Panc1 (cell line): ENCODE measurements at regions not wholly inside any gene's neighbourhood (a gene's known extent, or its start where the extent isn't known, plus 50 kb on each side); places are given as distances from the start of the nearest gene placed in this dataset.

Experiments
- ATAC-seq: fragments of 200-7000 bp; cut with Tn5 transposase; 2 replicates; pipeline ENCODE4 v1.9.1; 2020; ENCODE audit warnings: mild to moderate bottlenecking, moderate library complexity
- BruUV-seq: library from RNA; stranded (reverse); fragments of 400-500 nt; replicated peaks from 2 replicates; lab custom pipeline; 2021; lab: Mats Ljungman, UMichigan
- CTCF ChIA-PET: fragments of 300-600 bp; sonication (Branson Sonifier 250); formaldehyde crosslinking; loops from one replicate; lab custom pipeline; 2022; ENCODE audit warnings: antibody characterized with exemption; lab: Charles Lee
- POLR2A ChIA-PET: fragments of 300-600 bp; sonication (Branson Sonifier 250); formaldehyde crosslinking; loops from one replicate; lab custom pipeline; 2022; ENCODE audit warnings: antibody characterized with exemption; lab: Charles Lee
- DNase-seq: peaks from one replicate; pipeline ENCODE4 v3.0.0-alpha.2; 2010; ENCODE audit warnings: low read depth, low spot score
- H3K27ac ChIP-seq: 2 replicates; pipeline ENCODE4 v1.5.1; 2011; ENCODE audit warnings: mild to moderate bottlenecking, low read length, inconsistent platforms
- H3K27me3 ChIP-seq: fragments of 200-500 bp; sonication (Bioruptor generic); 2 replicates; pipeline ENCODE4 v1.6.0; 2014; ENCODE audit warnings: low read length, inconsistent platforms; ENCODE audit not compliant: control insufficient read depth, insufficient read depth
- H3K36me3 ChIP-seq: fragments of 200-500 bp; sonication (Bioruptor generic); 2 replicates; pipeline ENCODE4 v1.5.1; 2014; ENCODE audit warnings: inconsistent platforms, mild to moderate bottlenecking, low read length, moderate library complexity; ENCODE audit not compliant: control insufficient read depth, insufficient read depth
- H3K4me1 ChIP-seq: 2 replicates; pipeline ENCODE4 v1.5.1; 2011; ENCODE audit warnings: inconsistent platforms, mild to moderate bottlenecking, low read length, moderate library complexity; ENCODE audit not compliant: control insufficient read depth, insufficient read depth
- H3K4me3 ChIP-seq, 2 experiments: 2 replicates each; pipeline ENCODE4 v1.5.1; 2011 to 2012; ENCODE audit warnings: low read depth in 2 of 2, low read length in 2 of 2, mild to moderate bottlenecking in 2 of 2, inconsistent platforms in 1 of 2, moderate library complexity in 1 of 2
- H3K9me3 ChIP-seq: fragments of 200-500 bp; sonication (Bioruptor generic); 2 replicates; pipeline ENCODE4 v1.5.1; 2014; ENCODE audit warnings: low read depth, mild to moderate bottlenecking, inconsistent platforms, low read length, moderate library complexity; ENCODE audit not compliant: control insufficient read depth, insufficient read depth
- CTCF ChIP-seq: fragments of 450-650 bp; IDR thresholded peaks from 2 replicates; pipeline ENCODE4 v1.5.1; 2017; ENCODE audit warnings: mild to moderate bottlenecking
- POLR2AphosphoS5 ChIP-seq: IDR thresholded peaks from 2 replicates; pipeline ENCODE4 v1.6.1; 2012; ENCODE audit warnings: mild to moderate bottlenecking, low read depth, low read length, moderate library complexity
- REST ChIP-seq, 2 experiments: IDR thresholded peaks; 2 replicates each; pipeline ENCODE4 v1.6.1; 2011 to 2012; ENCODE audit warnings: low read depth in 2 of 2, control low read depth in 1 of 2, low read length in 1 of 2, mild to moderate bottlenecking in 1 of 2, moderate library complexity in 1 of 2; ENCODE audit not compliant: insufficient read depth in 1 of 2
- SIN3A ChIP-seq: IDR thresholded peaks from 2 replicates; pipeline ENCODE4 v1.6.1; 2012; ENCODE audit warnings: low read depth, mild to moderate bottlenecking, low read length, moderate library complexity, borderline replicate concordance; ENCODE audit not compliant: insufficient read depth
- TCF7L2 ChIP-seq: IDR thresholded peaks from 2 replicates; pipeline ENCODE4 v1.6.1; 2011; ENCODE audit warnings: mild to moderate bottlenecking, low read depth, low read length, inconsistent platforms
- in situ Hi-C: cut with HindIII; loops from 2 replicates; pipeline ENCODE4 v1.10.0; 2016; ENCODE audit warnings: low sequenced_read_pairs, low pct_unique_long_range_greater_than_20kb
- intact Hi-C: fragments of 100-400 bp; cut with micrococcal nuclease; formaldehyde crosslinking; loops from one replicate; pipeline ENCODE4 v1.10.0; 2022; ENCODE audit not compliant: unreplicated experiment

GRCh38 chr10:83289373-83289772 lies 849.9 kb upstream of the GHITM start:
- TF ChIP-seq SIN3A (no peak), REST (IDR thresholded peaks at IDR 0.05; ENCODE audit: insufficient read depth in 1 of 2, low read depth in 2 of 2, low read length in 1 of 2) (no peak), TCF7L2 (no peak), CTCF (no peak), POLR2AphosphoS5 (no peak)
- Histone ChIP-seq H3K36me3 (no peaks in the 10 kb centered on the region), H3K4me1 (no peaks in the 10 kb centered on the region), H3K27me3 (no peaks in the 10 kb centered on the region), H3K27ac (no peak overlapping the region), H3K9me3 (no peaks in the 10 kb centered on the region), H3K4me3 (no peak overlapping the region)
- intact Hi-C loops: no loop called here
- ATAC-seq (no peak), DNase-seq (no peak)
- ChIA-PET CTCF (no interaction called here), POLR2A (no interaction called here)
- no TSS peak for BruUV-seq
- in situ Hi-C loops: no loop called here

GRCh38 chr10:83289948-83290347 lies 849.4 kb upstream of the GHITM start:
- no TSS peak for BruUV-seq
- H3K4me3 ChIP-seq: no peak overlapping the region
- no peak overlapping the region for H3K27ac ChIP-seq
- intact Hi-C loops: no loop called here
- POLR2A ChIA-PET: no interaction called here
- CTCF ChIA-PET: no interaction called here
- no peaks in the 10 kb centered on the region for H3K4me1 ChIP-seq
- H3K27me3 ChIP-seq: no peaks in the 10 kb centered on the region
- ATAC-seq (no peak), DNase-seq (no peak)
- no peaks in the 10 kb centered on the region for H3K9me3 ChIP-seq
- H3K36me3 ChIP-seq: no peaks in the 10 kb centered on the region
- TF ChIP-seq TCF7L2: no peak
- in situ Hi-C loops: no loop called here

- ATAC-seq: no peak
- BruUV-seq: no TSS peak
- no peak for TF ChIP-seq POLR2AphosphoS5
- no peaks in the 10 kb centered on the region; the same call in 1 of the 2 replicates for H3K9me3 ChIP-seq
- H3K4me1 ChIP-seq: no peaks in the 10 kb centered on the region
- no peak for DNase-seq
- H3K36me3 ChIP-seq: no peaks in the 10 kb centered on the region
- intact Hi-C loops: no loop called here
- no peaks in the 10 kb centered on the region for H3K27me3 ChIP-seq
- H3K27ac ChIP-seq: no peak overlapping the region
- H3K4me3 ChIP-seq: no peak overlapping the region
- ChIA-PET POLR2A (no interaction called here), CTCF (no interaction called here)
- in situ Hi-C loops: no loop called here
These were observed 837.6 kb upstream of the GHITM start for GRCh38 chr10:83301732-83302131.
